SJSA1 (cell line): ENCODE measurements at regions not wholly inside any gene's neighbourhood (a gene's known extent, or its start where the extent isn't known, plus 50 kb on each side); places are given as distances from the start of the nearest gene placed in this dataset.
A peak's percentile ranks its signal among the peaks of the same experiment; 100 is the strongest.

ENCODE experiments used
- DNase-seq, 2 experiments: peaks; one replicate each; pipeline ENCODE4 v3.0.0-alpha.2; 2015 to 2020; ENCODE audit warnings: low spot score in 2 of 2, low read depth in 1 of 2
- H3K27ac ChIP-seq: fragments of 250-450 bp; sonication (Bioruptor Pico); 2 replicates; pipeline ENCODE4 v1.5.1; 2020; ENCODE audit warnings: mild to moderate bottlenecking, moderate library complexity
- H3K27me3 ChIP-seq: fragments of 250-450 bp; sonication (Bioruptor Pico); replicated peaks from 2 replicates; pipeline ENCODE4 v1.5.1; 2020; ENCODE audit warnings: mild to moderate bottlenecking, moderate library complexity
- H3K36me3 ChIP-seq: fragments of 250-450 bp; sonication (Bioruptor Pico); 2 replicates; pipeline ENCODE4 v1.5.1; 2020; ENCODE audit warnings: mild to moderate bottlenecking
- H3K4me1 ChIP-seq: fragments of 250-450 bp; sonication (Bioruptor Pico); replicated peaks from 2 replicates; pipeline ENCODE4 v1.6.1; 2021; ENCODE audit warnings: mild to moderate bottlenecking
- H3K4me3 ChIP-seq: fragments of 250-450 bp; sonication (Bioruptor Pico); 2 replicates; pipeline ENCODE4 v1.5.1; 2020; ENCODE audit warnings: mild to moderate bottlenecking
- H3K9me3 ChIP-seq: fragments of 250-450 bp; sonication (Bioruptor Pico); replicated peaks from 2 replicates; pipeline ENCODE4 v1.5.1; 2020; ENCODE audit warnings: mild to moderate bottlenecking

DNA sequence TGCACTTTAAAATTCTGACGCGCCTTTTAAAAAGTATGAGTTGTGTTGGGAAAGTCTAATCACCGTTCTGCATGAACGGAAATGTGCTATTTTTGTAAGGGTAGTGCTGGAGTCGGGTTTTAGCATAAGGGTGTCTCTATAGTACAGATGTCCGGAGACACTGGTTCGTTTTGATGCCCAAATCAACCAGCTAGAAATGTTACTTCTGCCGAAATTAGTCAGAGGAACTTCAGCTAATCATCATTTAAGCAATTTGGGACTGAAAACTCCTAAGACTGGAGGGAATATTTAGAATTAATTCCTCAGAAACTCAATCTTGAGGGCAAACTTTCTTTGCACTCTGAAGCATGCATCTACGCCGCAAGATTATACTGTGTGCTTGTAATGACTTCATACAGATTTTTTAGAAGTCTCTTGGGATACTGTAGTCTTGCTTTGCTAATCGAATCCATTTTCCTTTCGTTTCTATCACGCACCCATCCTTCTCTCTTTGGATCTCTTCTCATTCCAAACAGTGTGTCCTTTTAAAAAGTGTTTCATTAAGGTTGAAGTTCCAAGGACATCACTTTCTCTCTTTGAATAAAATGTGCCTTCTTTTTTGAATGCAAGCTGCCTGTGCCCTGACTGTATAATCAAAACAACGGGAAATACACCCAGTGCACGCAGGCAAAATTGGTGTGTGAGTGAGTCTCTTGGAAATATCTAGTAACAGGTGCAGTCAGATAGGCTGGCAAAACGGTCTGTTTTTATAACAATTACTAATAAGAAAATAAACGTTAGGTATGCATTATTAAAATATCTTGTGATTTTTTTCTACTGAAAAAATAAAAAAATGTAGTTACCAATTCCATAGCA lies 270.9 kb upstream of the TCF4 start:
- Histone ChIP-seq H3K27me3 (no peaks in the 10 kb centered on the region), H3K4me3 (peak overlapping the region; percentile 27), H3K36me3 (no peaks in the 10 kb centered on the region), H3K4me1 (peaks cover 36% of the 10 kb centered on the region), H3K9me3 (no peaks in the 10 kb centered on the region), H3K27ac (peak overlapping the region; percentile 3; the same call in 1 of the 2 replicates)
- DNase-seq = peak in 1 of 2 experiments; percentile 41

DNA sequence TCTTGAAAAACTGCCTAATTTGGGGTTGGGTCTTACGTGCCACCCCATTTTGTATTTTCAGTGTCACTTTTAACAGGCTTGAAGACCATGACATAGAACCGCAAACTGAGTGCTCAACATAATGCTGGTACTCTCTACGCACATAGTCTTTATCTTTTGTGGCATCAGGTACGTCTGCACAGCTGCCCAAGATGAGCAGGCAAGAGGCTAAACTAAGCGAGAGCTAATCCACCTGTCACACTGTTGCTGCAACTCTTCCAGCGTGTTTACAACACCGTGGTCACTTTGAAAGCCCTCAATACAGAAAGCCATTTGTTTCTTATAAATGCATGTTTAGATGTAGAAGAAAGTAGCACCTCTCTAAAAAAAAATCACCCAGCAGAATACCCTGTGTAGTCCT lies 270.0 kb upstream of the TCF4 start:
- no peak overlapping the region for H3K4me3 ChIP-seq
- H3K36me3 ChIP-seq = no peaks in the 10 kb centered on the region
- no peak overlapping the region for H3K27ac ChIP-seq
- H3K4me1 ChIP-seq = peaks cover 33% of the 10 kb centered on the region
- no peaks in the 10 kb centered on the region for H3K27me3 ChIP-seq
- DNase-seq = no peak
- H3K9me3 ChIP-seq = no peaks in the 10 kb centered on the region

GRCh38 chr18:55857409-55857808 lies 269.4 kb upstream of the TCF4 start:
- H3K9me3 ChIP-seq = no peaks in the 10 kb centered on the region
- peaks cover 33% of the 10 kb centered on the region for H3K4me1 ChIP-seq
- no peak for DNase-seq
- no peak overlapping the region for H3K27ac ChIP-seq
- H3K27me3 ChIP-seq = no peaks in the 10 kb centered on the region
- H3K36me3 ChIP-seq = no peaks in the 10 kb centered on the region
- H3K4me3 ChIP-seq = no peak overlapping the region

- Histone ChIP-seq H3K27ac (peak overlapping the region; percentile 35), H3K27me3 (no peaks in the 10 kb centered on the region), H3K9me3 (no peaks in the 10 kb centered on the region)
Observed at GRCh38 chr18:55856679-55857078, 268.7 kb upstream of the TCF4 start.

GRCh38 chr18:55856229-55856628 lies 268.2 kb upstream of the TCF4 start:
- Histone ChIP-seq H3K4me1 (peaks cover 33% of the 10 kb centered on the region), H3K4me3 (no peak overlapping the region), H3K27ac (peak overlapping the region; percentile 68), H3K9me3 (no peaks in the 10 kb centered on the region), H3K27me3 (no peaks in the 10 kb centered on the region), H3K36me3 (no peaks in the 10 kb centered on the region)
- peak; percentile 88 to 90 for DNase-seq

More at GRCh38 chr18:55856679-55857078, 268.7 kb upstream of the TCF4 start:
- no peaks in the 10 kb centered on the region for H3K36me3 ChIP-seq
- no peak for DNase-seq
- H3K4me3 ChIP-seq = no peak overlapping the region
- peaks cover 33% of the 10 kb centered on the region for H3K4me1 ChIP-seq

DNA sequence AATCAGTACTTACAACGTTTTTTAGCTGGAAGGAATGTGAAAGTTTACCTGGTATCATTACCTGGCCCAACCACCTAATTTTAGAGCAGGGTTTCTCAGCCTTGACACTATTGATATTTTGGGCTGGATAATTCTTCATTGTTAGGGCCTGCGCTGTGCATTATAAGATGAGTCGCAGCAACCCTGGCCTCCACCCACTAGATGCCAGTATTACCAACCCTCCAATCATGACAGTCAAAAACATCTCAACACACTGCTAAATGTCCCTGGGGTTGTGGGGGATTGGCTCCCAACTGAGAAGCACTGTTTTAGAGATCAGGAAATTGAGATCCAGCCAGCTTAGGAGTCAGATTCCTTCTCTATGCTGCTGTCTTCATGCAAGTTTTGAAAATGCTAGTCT lies 265.3 kb upstream of the TCF4 start:
- H3K4me3 ChIP-seq = no peak overlapping the region
- H3K9me3 ChIP-seq = no peaks in the 10 kb centered on the region
- peaks cover 27% of the 10 kb centered on the region for H3K4me1 ChIP-seq
- H3K27ac ChIP-seq = no peak overlapping the region
- no peaks in the 10 kb centered on the region for H3K36me3 ChIP-seq
- no peaks in the 10 kb centered on the region for H3K27me3 ChIP-seq
- DNase-seq = no peak

GRCh38 chr18:55850904-55851303 lies 262.9 kb upstream of the TCF4 start:
- DNase-seq = no peak
- H3K27ac ChIP-seq = no peak overlapping the region
- H3K36me3 ChIP-seq = no peaks in the 10 kb centered on the region
- H3K9me3 ChIP-seq = no peaks in the 10 kb centered on the region
- no peaks in the 10 kb centered on the region for H3K27me3 ChIP-seq
- no peak overlapping the region for H3K4me3 ChIP-seq
- H3K4me1 ChIP-seq = peaks cover 15% of the 10 kb centered on the region

GRCh38 chr18:55849391-55849790 lies 261.4 kb upstream of the TCF4 start:
- Histone ChIP-seq H3K4me1 (peaks cover 5% of the 10 kb centered on the region; the same call in 1 of the 2 replicates), H3K27ac (no peak overlapping the region), H3K27me3 (no peaks in the 10 kb centered on the region), H3K36me3 (no peaks in the 10 kb centered on the region), H3K4me3 (no peak overlapping the region), H3K9me3 (no peaks in the 10 kb centered on the region)
- DNase-seq = no peak

DNA sequence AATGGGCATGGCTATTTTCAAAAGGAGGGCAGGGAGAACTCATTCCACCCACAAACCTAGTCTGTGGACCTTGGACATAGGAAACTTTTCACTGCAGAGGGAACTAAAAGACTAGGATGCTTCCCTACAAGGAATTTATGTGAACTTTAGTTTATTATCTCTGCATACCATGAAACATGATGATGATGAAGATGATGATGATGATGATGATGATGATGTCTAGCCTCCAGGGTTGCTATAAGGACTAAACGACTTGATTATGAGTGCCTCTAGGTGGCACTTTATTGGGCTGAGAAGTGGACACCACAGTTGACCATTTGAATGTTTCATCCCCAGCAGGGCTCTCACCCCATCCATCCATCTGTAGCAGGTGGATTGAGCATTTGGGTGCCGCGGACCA lies 260.0 kb upstream of the TCF4 start:
- no peak overlapping the region for H3K27ac ChIP-seq
- no peaks in the 10 kb centered on the region for H3K36me3 ChIP-seq
- H3K4me1 ChIP-seq = peaks cover 5% of the 10 kb centered on the region; the same call in 1 of the 2 replicates
- H3K9me3 ChIP-seq = no peaks in the 10 kb centered on the region
- H3K4me3 ChIP-seq = no peak overlapping the region
- no peaks in the 10 kb centered on the region for H3K27me3 ChIP-seq
- DNase-seq = no peak

DNA sequence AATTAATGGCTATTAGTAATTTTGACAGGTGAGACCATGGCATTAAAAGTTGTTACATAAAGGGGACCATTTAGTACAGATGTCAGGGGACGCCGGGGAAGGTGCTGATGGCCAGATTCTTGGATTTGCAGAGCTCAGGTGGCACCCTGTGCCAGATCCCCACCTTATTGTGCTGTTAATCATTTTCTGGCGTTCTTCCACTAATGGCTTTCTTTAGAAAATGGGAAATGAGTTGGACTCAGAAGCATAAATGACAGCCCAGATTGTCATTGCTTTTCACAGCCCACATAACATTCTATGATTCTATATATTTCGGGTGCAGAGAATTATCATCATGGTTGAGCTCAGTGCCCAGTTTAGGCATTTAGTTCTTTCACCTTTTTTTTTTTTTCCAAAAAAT lies 257.2 kb upstream of the TCF4 start:
- no peak for DNase-seq
- no peak overlapping the region for H3K27ac ChIP-seq
- H3K4me3 ChIP-seq = no peak overlapping the region
- no peaks in the 10 kb centered on the region for H3K36me3 ChIP-seq
- peaks cover 5% of the 10 kb centered on the region; the same call in 1 of the 2 replicates for H3K4me1 ChIP-seq
- 0 out of 2 replicates have a peak, but pooled peaks cover 7% of the 10 kb centered on the region for H3K9me3 ChIP-seq
- no peaks in the 10 kb centered on the region for H3K27me3 ChIP-seq

DNA sequence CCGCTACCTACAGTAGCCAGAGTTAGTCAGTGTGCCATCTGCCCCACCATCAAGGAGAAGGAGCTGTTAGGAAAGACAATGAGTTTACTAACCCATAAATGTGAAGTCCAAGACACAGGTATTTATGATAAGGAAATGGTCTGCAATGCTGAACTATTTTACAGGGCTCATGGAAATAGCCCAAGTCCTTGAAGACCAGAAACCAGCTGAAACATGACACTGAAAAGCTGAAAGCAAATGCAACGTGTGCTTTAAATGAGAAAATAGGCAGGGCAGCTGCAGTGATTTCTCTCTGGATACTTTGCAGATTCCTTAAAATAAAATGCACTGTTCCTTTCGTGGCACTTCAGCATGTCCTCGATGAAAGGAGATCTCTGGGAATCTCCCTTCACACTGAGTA lies 256.4 kb upstream of the TCF4 start:
- Histone ChIP-seq H3K27ac (no peak overlapping the region), H3K27me3 (no peaks in the 10 kb centered on the region), H3K9me3 (0 out of 2 replicates have a peak, but pooled peaks cover 7% of the 10 kb centered on the region), H3K36me3 (no peaks in the 10 kb centered on the region), H3K4me3 (no peak overlapping the region), H3K4me1 (peaks cover 10% of the 10 kb centered on the region)
- no peak for DNase-seq

GRCh38 chr18:55841314-55841713 lies 253.3 kb upstream of the TCF4 start:
- no peak for DNase-seq
- H3K4me1 ChIP-seq = peaks cover 16% of the 10 kb centered on the region
- H3K27ac ChIP-seq = no peak overlapping the region
- no peaks in the 10 kb centered on the region for H3K36me3 ChIP-seq
- no peaks in the 10 kb centered on the region for H3K27me3 ChIP-seq
- 0 out of 2 replicates have a peak, but pooled peaks cover 7% of the 10 kb centered on the region for H3K9me3 ChIP-seq
- no peak overlapping the region for H3K4me3 ChIP-seq

DNA sequence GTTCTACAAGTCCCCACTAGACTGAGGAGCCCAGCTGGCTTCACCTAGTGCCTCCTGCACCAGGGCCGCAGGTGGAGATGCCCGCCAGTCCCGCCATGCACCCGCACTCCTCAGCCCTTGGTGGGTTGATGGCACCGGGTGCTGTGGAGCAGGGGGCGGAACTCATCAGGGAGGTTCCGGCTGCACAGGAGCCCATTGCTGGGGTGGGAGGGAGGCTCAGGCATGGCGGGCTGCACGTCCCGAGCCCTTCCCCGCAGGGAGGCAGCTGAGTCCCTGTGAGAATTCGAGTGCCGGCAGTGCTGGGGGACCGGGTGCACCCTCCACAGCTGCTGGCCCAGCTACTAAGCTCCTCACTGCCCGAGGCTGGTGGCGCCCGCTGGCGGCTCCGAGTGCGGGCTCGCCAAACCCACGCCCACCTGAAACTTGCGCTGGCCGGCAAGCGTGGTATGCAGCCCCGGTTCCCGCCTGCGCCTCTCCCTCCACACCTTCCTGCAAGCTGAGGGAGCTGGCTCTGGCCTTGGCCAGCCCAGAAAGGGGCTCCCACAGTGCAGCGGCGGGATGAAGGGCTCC lies 252.7 kb upstream of the TCF4 start:
- no peak for DNase-seq
- no peaks in the 10 kb centered on the region for H3K36me3 ChIP-seq

DNA sequence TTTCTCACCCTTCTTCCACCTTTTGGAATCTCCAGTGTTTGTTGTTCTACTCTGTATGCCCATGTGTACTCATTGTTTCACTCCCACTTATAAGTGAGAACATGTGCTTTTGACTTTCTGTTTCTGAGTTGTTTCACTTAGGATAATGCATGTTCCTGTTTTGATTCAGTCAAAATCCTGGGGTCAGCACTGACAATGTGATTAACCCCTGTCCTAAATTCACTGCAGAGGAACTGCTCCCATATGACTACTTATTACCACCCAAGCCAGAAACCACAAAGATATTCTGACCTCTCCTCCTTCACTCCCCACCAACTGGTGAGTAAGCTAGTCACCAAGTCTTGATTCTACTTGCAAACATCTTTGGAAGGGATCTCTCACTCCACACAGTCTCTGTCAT lies 251.4 kb upstream of the TCF4 start:
- Histone ChIP-seq H3K36me3 (no peaks in the 10 kb centered on the region), H3K27ac (no peak overlapping the region), H3K4me1 (peaks cover 14% of the 10 kb centered on the region)

More for the DNA sequence above, 252.7 kb upstream of the TCF4 start:
- Histone ChIP-seq H3K27me3 (no peaks in the 10 kb centered on the region), H3K27ac (no peak overlapping the region), H3K9me3 (0 out of 2 replicates have a peak, but pooled peaks cover 7% of the 10 kb centered on the region), H3K4me1 (peaks cover 13% of the 10 kb centered on the region), H3K4me3 (no peak overlapping the region)

More for the DNA sequence above, 251.4 kb upstream of the TCF4 start:
- H3K27me3 ChIP-seq = no peaks in the 10 kb centered on the region
- peak in 1 of 2 experiments; percentile 32 for DNase-seq
- 0 out of 2 replicates have a peak, but pooled peaks cover 7% of the 10 kb centered on the region for H3K9me3 ChIP-seq
- no peak overlapping the region for H3K4me3 ChIP-seq
